GM19467 (cell line): ENCODE measurements at regions not wholly inside any gene's neighbourhood (a gene's known extent, or its start where the extent isn't known, plus 50 kb on each side); places are given as distances from the start of the nearest gene placed in this dataset.
"Not testable (repeated sequence)": the region's sequence is repeated elsewhere in the genome, so short reads cannot be mapped to it uniquely, and the experiment has no call there.

Source experiments
- ATAC-seq: cut with Tn5 transposase; IDR thresholded peaks from one replicate; pipeline ENCODE4 v1.9.1; 2021; ENCODE audit warnings: mild to moderate bottlenecking, moderate library complexity; ENCODE audit not compliant: unreplicated experiment

- no peak for ATAC-seq
Observed at GRCh38 chr2:224181534-224182155, 142.6 kb upstream of the SERPINE2 start.

- ATAC-seq = no peak
Observed at GRCh38 chr2:224180810-224181209, 141.7 kb upstream of the SERPINE2 start.

- no peak for ATAC-seq
Observed at GRCh38 chr2:224178056-224178455, 139.0 kb upstream of the SERPINE2 start.

GRCh38 chr2:224175538-224175937, 136.5 kb upstream of the SERPINE2 start:
- ATAC-seq = no peak

GRCh38 chr2:224174990-224175389, 135.9 kb upstream of the SERPINE2 start:
- no peak for ATAC-seq

- no peak for ATAC-seq
Observed at GRCh38 chr2:224174521-224174920, 135.4 kb upstream of the SERPINE2 start.

GRCh38 chr2:224173933-224174332, 134.8 kb upstream of the SERPINE2 start:
- ATAC-seq = no peak

- ATAC-seq = no peak
Observed at GRCh38 chr2:224173210-224173609, 134.1 kb upstream of the SERPINE2 start.

- ATAC-seq = no peak
Observed at GRCh38 chr2:224171226-224171625, 132.1 kb upstream of the SERPINE2 start.

- no peak for ATAC-seq
Observed at GRCh38 chr2:224169847-224170246, 130.8 kb upstream of the SERPINE2 start.

- not testable (repeated sequence) for ATAC-seq
Observed at GRCh38 chr2:224167781-224168180, 128.7 kb upstream of the SERPINE2 start.

GRCh38 chr2:224166654-224167053, 127.6 kb upstream of the SERPINE2 start:
- ATAC-seq = no peak

- ATAC-seq = no peak
Observed at GRCh38 chr2:224165901-224166319, 126.8 kb upstream of the SERPINE2 start.

GRCh38 chr2:224163566-224164307, 124.7 kb upstream of the SERPINE2 start:
- no peak for ATAC-seq

- ATAC-seq = no peak
Observed at GRCh38 chr2:224162122-224162521, 123.0 kb upstream of the SERPINE2 start.

- ATAC-seq = no peak
Observed at GRCh38 chr2:224161712-224162111, 122.6 kb upstream of the SERPINE2 start.

GRCh38 chr2:224160917-224161316, 121.8 kb upstream of the SERPINE2 start:
- ATAC-seq = no peak

GRCh38 chr2:224159345-224159928, 120.4 kb upstream of the SERPINE2 start:
- no peak for ATAC-seq

GRCh38 chr2:224158831-224159230, 119.7 kb upstream of the SERPINE2 start:
- ATAC-seq = no peak

GRCh38 chr2:224158061-224158460, 119.0 kb upstream of the SERPINE2 start:
- no peak for ATAC-seq

GRCh38 chr2:224157655-224158054, 118.6 kb upstream of the SERPINE2 start:
- ATAC-seq = no peak

GRCh38 chr2:224156436-224156835, 117.3 kb upstream of the SERPINE2 start:
- ATAC-seq = no peak
